ENCODE measurements at regions not wholly inside any gene's neighbourhood (a gene's known extent, or its start where the extent isn't known, plus 50 kb on each side); places are given as distances from the start of the nearest gene placed in this dataset.

DNA sequence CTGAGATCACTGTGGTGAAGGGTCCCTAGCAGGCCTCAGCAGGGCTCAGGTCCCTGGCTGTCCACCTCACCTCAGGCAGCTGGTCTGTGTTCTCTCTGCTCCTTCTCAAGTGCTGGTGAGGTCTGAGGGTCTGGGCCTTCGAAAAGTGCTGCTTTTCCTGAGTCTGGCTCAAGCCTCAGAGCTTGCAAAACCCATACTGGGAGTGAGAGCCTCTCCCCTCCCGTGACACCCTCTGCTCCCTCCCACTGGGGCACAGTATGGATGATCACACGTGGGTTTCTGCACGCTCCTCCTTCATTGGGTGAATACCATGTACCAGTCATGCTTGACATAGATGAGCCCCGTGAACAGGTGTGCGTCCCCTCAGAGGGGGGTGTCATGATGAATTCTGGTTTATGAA, 73.3 kb upstream of the WASF3 start:
- no peaks in the 10 kb centered on the region for H3K27me3 ChIP-seq (ENCODE audit: insufficient read depth in 3 of 3, low read length in 2 of 3)
- no peaks in the 10 kb centered on the region for H3K36me3 ChIP-seq (ENCODE audit: insufficient read depth in 1 of 2, low read depth in 1 of 2)
- intact Hi-C loops (cut with DNase I) = loop anchor here in 1 of 2 donors (5.0 kb wide), 1 partner anchor 213 kb away; no protein-coding TSS in a partner anchor
- ATAC-seq = no peak
- TF ChIP-seq, protein P1, sequence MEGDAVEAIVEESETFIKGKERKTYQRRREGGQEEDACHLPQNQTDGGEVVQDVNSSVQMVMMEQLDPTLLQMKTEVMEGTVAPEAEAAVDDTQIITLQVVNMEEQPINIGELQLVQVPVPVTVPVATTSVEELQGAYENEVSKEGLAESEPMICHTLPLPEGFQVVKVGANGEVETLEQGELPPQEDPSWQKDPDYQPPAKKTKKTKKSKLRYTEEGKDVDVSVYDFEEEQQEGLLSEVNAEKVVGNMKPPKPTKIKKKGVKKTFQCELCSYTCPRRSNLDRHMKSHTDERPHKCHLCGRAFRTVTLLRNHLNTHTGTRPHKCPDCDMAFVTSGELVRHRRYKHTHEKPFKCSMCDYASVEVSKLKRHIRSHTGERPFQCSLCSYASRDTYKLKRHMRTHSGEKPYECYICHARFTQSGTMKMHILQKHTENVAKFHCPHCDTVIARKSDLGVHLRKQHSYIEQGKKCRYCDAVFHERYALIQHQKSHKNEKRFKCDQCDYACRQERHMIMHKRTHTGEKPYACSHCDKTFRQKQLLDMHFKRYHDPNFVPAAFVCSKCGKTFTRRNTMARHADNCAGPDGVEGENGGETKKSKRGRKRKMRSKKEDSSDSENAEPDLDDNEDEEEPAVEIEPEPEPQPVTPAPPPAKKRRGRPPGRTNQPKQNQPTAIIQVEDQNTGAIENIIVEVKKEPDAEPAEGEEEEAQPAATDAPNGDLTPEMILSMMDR (IDR thresholded peaks at IDR 0.05) = no peak
- H3K4me3 ChIP-seq = no peak overlapping the region
- H3K9me3 ChIP-seq = no peaks in the 10 kb centered on the region
- no peak for DNase-seq
- no peaks in the 10 kb centered on the region for H3K4me1 ChIP-seq
- 59 to 69% (median 64%) methylated on average over 6 of the region's 6 CpGs for WGBS, 3 donors
- H3K27ac ChIP-seq = no peak overlapping the region

GRCh38 chr13:26485288-26485687, 72.2 kb upstream of the WASF3 start:
- ATAC-seq (no peak), DNase-seq (no peak)
- Histone ChIP-seq H3K27me3 (ENCODE audit: insufficient read depth in 3 of 3, low read length in 2 of 3) (no peaks in the 10 kb centered on the region), H3K36me3 (ENCODE audit: insufficient read depth in 1 of 2, low read depth in 1 of 2) (no peaks in the 10 kb centered on the region), H3K27ac (no peak overlapping the region), H3K4me1 (no peaks in the 10 kb centered on the region), H3K4me3 (no peak overlapping the region), H3K9me3 (no peaks in the 10 kb centered on the region)
- WGBS, 3 donors = 74 to 86% (median 75%) methylated on average over 7 of the region's 7 CpGs
- TF ChIP-seq, protein P1 (IDR thresholded peaks at IDR 0.05) = no peak
- intact Hi-C loops (cut with DNase I) = no loop called here

- no peaks in the 10 kb centered on the region for H3K36me3 ChIP-seq (ENCODE audit: insufficient read depth in 1 of 2, low read depth in 1 of 2)
- no peak overlapping the region for H3K27ac ChIP-seq
- DNase-seq (peak in 1 of 2 donors; percentile 49), ATAC-seq (no peak)
- H3K4me1 ChIP-seq = no peaks in the 10 kb centered on the region
- no peaks in the 10 kb centered on the region for H3K9me3 ChIP-seq
- intact Hi-C loops (cut with DNase I) = no loop called here
- TF ChIP-seq, protein P1 (IDR thresholded peaks at IDR 0.05) = no peak
- H3K4me3 ChIP-seq = no peak overlapping the region
- 33 to 52% (median 36%) methylated on average over 9 of the region's 9 CpGs for WGBS, 3 donors
- H3K27me3 ChIP-seq (ENCODE audit: insufficient read depth in 3 of 3, low read length in 2 of 3) = no peaks in the 10 kb centered on the region
These were observed 71.7 kb upstream of the WASF3 start for GRCh38 chr13:26485786-26486185.

GRCh38 chr13:26486550-26486949, 70.9 kb upstream of the WASF3 start:
- H3K9me3 ChIP-seq = no peaks in the 10 kb centered on the region
- H3K4me1 ChIP-seq = no peaks in the 10 kb centered on the region
- H3K4me3 ChIP-seq = no peak overlapping the region
- no peaks in the 10 kb centered on the region for H3K27me3 ChIP-seq (ENCODE audit: insufficient read depth in 3 of 3, low read length in 2 of 3)
- TF ChIP-seq, protein P1 (IDR thresholded peaks at IDR 0.05) = no peak
- H3K36me3 ChIP-seq (ENCODE audit: insufficient read depth in 1 of 2, low read depth in 1 of 2) = no peaks in the 10 kb centered on the region
- WGBS, 3 donors = 27 to 39% (median 29%) methylated on average over 6 of the region's 6 CpGs
- peak in 1 of 2 donors; percentile 69 for DNase-seq
- no peak overlapping the region for H3K27ac ChIP-seq
- peak in 2 of 4 donors; percentile 48 to 67 for ATAC-seq
- intact Hi-C loops (cut with DNase I) = no loop called here

- H3K27ac ChIP-seq = no peak overlapping the region
- TF ChIP-seq, protein P1 (IDR thresholded peaks at IDR 0.05) = no peak
- H3K4me3 ChIP-seq = no peak overlapping the region
- WGBS, 3 donors = 64 to 76% (median 74%) methylated on average over 11 of the region's 11 CpGs
- no peaks in the 10 kb centered on the region for H3K36me3 ChIP-seq (ENCODE audit: insufficient read depth in 1 of 2, low read depth in 1 of 2)
- no peaks in the 10 kb centered on the region for H3K27me3 ChIP-seq (ENCODE audit: insufficient read depth in 3 of 3, low read length in 2 of 3)
- no peak for DNase-seq
- ATAC-seq = no peak
- intact Hi-C loops (cut with DNase I) = no loop called here
- no peaks in the 10 kb centered on the region for H3K9me3 ChIP-seq
- no peaks in the 10 kb centered on the region for H3K4me1 ChIP-seq
These were observed 69.7 kb upstream of the WASF3 start for GRCh38 chr13:26487781-26488180.

Measured in psoas muscle (tissue), 7 donors.